ENCODE measurements at regions not wholly inside any gene's neighbourhood (a gene's known extent, or its start where the extent isn't known, plus 50 kb on each side); places are given as distances from the start of the nearest gene placed in this dataset.

DNA sequence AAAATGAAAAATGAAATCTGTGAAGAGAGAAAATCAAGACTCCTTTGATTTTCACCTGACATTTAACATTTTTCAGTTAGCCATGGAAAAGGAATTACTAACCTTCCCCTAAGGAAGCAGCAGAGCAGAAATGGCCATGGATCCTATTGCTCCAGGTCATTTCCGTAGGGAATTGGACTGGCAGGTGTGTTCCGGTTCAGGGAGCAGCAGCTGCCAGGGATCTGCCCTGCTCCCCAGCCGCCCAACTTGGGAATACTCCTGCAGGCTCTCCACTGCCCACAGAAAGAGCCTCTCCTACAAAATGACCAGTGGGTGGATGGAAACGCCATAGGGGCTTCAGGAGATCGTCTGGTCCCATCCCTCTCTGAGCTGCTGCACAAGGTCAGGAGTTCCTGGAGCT, 86.0 kb upstream of the MAPK4 start:
- Histone ChIP-seq H3K4me1 (no peaks in the 10 kb centered on the region), H3K9me3 (no peaks in the 10 kb centered on the region), H3K27ac (no peak overlapping the region), H3K36me3 (no peaks in the 10 kb centered on the region), H3K4me3 (no peak overlapping the region), H3K27me3 (no peaks in the 10 kb centered on the region)
- intact Hi-C loops (cut with DNase I) = no loop called here
- no peak for DNase-seq (ENCODE audit: low spot score in 2 of 2)
- TF ChIP-seq, protein P1, sequence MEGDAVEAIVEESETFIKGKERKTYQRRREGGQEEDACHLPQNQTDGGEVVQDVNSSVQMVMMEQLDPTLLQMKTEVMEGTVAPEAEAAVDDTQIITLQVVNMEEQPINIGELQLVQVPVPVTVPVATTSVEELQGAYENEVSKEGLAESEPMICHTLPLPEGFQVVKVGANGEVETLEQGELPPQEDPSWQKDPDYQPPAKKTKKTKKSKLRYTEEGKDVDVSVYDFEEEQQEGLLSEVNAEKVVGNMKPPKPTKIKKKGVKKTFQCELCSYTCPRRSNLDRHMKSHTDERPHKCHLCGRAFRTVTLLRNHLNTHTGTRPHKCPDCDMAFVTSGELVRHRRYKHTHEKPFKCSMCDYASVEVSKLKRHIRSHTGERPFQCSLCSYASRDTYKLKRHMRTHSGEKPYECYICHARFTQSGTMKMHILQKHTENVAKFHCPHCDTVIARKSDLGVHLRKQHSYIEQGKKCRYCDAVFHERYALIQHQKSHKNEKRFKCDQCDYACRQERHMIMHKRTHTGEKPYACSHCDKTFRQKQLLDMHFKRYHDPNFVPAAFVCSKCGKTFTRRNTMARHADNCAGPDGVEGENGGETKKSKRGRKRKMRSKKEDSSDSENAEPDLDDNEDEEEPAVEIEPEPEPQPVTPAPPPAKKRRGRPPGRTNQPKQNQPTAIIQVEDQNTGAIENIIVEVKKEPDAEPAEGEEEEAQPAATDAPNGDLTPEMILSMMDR (IDR thresholded peaks at IDR 0.05) = no peak

DNA sequence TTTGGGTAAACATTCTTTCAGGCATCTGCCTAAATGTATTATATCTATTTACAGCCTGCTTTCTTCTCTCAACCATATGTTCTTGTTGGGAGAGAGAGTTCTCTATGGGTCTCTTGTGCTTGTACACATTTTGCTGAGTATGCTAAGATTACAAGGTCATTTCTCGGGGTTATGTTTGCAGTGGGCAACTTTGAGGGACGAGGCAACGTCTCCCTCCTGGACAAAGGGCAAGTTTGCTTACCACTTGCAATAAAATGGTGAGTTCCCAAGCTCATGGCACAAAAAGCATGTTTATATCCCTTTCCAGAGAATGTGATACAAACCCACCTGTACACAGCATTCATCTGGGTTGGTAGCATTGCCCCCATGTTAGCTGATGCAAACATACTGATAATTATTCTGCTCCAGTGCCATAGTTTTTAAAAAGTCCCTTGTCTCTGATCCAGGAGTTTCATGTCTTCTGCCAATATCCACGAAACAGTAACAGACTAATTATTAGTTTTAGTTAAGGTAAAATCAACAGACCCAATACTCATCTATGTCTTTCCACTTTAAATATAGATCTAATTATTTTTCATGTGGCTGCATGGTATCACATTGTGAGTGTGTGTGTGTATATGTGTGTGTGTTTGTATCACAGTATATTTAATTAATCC, 84.2 kb upstream of the MAPK4 start:
- no peaks in the 10 kb centered on the region for H3K9me3 ChIP-seq
- H3K27me3 ChIP-seq = no peaks in the 10 kb centered on the region
- TF ChIP-seq, protein P1 (IDR thresholded peaks at IDR 0.05) = no peak
- H3K27ac ChIP-seq = no peak overlapping the region
- no peaks in the 10 kb centered on the region for H3K36me3 ChIP-seq
- intact Hi-C loops (cut with DNase I) = no loop called here
- H3K4me1 ChIP-seq = no peaks in the 10 kb centered on the region
- DNase-seq (ENCODE audit: low spot score in 2 of 2) = no peak
- no peak overlapping the region for H3K4me3 ChIP-seq

DNA sequence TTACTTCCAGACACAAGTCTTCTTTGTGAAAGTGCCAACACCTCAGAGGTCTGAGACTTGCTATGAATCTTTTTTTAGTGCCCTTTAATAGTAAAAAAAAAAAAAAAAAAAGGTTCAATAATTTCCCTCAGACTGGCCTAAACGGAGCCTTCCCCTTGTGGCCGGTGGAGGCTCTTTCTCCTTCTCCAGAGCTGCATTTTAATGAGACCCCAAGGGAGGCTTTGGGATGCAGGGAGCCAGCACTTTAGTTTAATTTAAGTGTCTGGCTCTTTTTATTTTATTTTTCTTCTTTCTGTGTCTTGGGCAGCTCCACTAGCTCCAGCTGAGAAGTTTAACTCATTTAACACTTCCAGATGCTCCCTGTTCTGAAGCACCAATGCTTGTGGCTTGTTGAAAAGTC, 67.8 kb upstream of the MAPK4 start:
- no peak for DNase-seq (ENCODE audit: low spot score in 2 of 2)
- H3K27ac ChIP-seq = no peak overlapping the region
- H3K9me3 ChIP-seq = no peaks in the 10 kb centered on the region
- H3K4me1 ChIP-seq = no peaks in the 10 kb centered on the region
- TF ChIP-seq, protein P1 (IDR thresholded peaks at IDR 0.05) = no peak
- no peaks in the 10 kb centered on the region for H3K27me3 ChIP-seq
- H3K4me3 ChIP-seq = no peak overlapping the region
- no peaks in the 10 kb centered on the region for H3K36me3 ChIP-seq
- intact Hi-C loops (cut with DNase I) = no loop called here

DNA sequence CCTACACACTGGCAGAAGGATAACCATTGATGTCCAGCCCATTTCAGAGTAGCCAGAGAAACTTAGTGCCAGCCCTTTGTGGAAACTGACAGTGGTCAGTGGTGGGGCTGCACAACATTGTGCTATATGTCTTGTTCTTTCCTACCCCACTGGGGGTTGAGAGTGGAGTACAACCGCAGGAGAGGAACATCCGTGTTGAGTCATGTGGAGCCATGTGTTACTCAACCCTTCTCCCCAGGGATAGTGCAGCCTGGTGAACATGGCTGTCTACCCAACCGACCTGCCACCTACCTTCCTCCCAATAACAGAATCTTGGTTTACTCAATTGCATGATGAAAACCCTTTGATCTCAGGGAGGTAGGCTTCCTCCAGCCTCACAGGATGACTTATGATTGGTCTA, 65.3 kb upstream of the MAPK4 start:
- no peak overlapping the region for H3K27ac ChIP-seq
- no peaks in the 10 kb centered on the region for H3K36me3 ChIP-seq
- no peaks in the 10 kb centered on the region for H3K27me3 ChIP-seq
- TF ChIP-seq, protein P1 (IDR thresholded peaks at IDR 0.05) = no peak
- DNase-seq (ENCODE audit: low spot score in 2 of 2) = no peak
- H3K9me3 ChIP-seq = no peaks in the 10 kb centered on the region
- no peak overlapping the region for H3K4me3 ChIP-seq
- intact Hi-C loops (cut with DNase I) = no loop called here
- no peaks in the 10 kb centered on the region for H3K4me1 ChIP-seq

DNA sequence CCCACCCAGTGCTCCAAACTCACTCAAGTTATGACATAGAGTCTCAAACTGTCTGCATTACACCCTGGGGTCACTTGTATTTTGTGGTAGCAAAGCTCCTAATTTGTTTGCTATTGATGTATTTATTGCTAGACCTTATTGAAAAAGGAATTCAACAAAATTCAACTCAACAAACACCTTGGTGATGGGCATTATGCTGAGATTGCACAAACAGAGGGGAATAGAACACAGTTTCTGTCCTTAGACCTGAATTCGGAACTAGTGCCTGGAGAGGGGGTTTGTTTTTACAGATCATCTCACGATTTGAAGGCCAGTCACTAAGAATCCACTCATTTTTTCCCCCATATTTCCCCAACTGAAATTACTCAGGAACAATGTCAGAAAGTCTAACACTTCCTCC, 53.5 kb upstream of the MAPK4 start:
- intact Hi-C loops (cut with DNase I) = no loop called here
- TF ChIP-seq, protein P1 (IDR thresholded peaks at IDR 0.05) = no peak

More for the DNA sequence above, 53.5 kb upstream of the MAPK4 start:
- Histone ChIP-seq H3K4me3 (no peak overlapping the region), H3K36me3 (no peaks in the 10 kb centered on the region), H3K27ac (no peak overlapping the region), H3K27me3 (no peaks in the 10 kb centered on the region), H3K9me3 (no peaks in the 10 kb centered on the region), H3K4me1 (no peaks in the 10 kb centered on the region)
- DNase-seq (ENCODE audit: low spot score in 2 of 2) = no peak

Data from ascending aorta (tissue), 2 donors.